HEK293T (cell line): ENCODE measurements at regions not wholly inside any gene's neighbourhood (a gene's known extent, or its start where the extent isn't known, plus 50 kb on each side); places are given as distances from the start of the nearest gene placed in this dataset.

Experiments used
- ARNT ChIP-seq: fragments of 450-650 bp; IDR thresholded peaks from 2 replicates; pipeline ENCODE4 v1.6.1; 2017; ENCODE audit warnings: mild to moderate bottlenecking
- BHLHE40 ChIP-seq: fragments of 450-650 bp; IDR thresholded peaks from 2 replicates; pipeline ENCODE4 v1.6.1; 2016; ENCODE audit warnings: mild to moderate bottlenecking, moderate library complexity, borderline replicate concordance
- TARDBP ChIP-seq: fragments of 450-650 bp; IDR thresholded peaks from 2 replicates; pipeline ENCODE4 v1.6.1; 2016
- ZNF384 ChIP-seq: fragments of 450-650 bp; IDR thresholded peaks from 2 replicates; pipeline ENCODE4 v1.6.1; 2016

DNA sequence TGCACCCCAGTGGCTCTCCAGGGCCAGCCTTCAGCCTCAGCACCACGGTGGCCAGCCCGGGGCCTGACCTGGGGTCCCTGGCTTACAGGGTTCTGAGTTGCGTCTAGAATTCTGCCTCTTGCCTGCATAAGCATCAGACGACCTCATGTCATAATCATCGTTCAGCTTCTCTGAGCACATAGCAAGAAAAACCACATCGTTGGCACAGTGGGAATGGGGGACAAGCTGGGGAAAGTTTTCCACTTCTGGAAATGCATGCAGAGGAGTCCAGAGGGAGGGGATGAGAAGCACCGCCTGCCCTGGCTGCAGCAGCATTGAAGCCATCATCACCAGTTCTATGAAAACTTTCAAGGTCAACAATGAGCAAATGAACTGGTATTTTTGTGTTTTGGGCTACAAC, 441.0 kb upstream of the FRG1 start:
- TF ChIP-seq ZNF384, result no peak
- no peak for TF ChIP-seq TARDBP
- no peak for TF ChIP-seq BHLHE40
- TF ChIP-seq ARNT, result no peak
